ENCODE measurements at regions not wholly inside any gene's neighbourhood (a gene's known extent, or its start where the extent isn't known, plus 50 kb on each side); places are given as distances from the start of the nearest gene placed in this dataset.
A peak's percentile ranks its signal among the peaks of the same experiment; 100 is the strongest.

GRCh38 chr12:116346741-116347140, 69.2 kb upstream of the MED13L start:
- H3K36me3 ChIP-seq (replicated peaks; ENCODE audit: insufficient read depth, low read depth): no peaks in the 10 kb centered on the region
- H3K27ac ChIP-seq: no peak overlapping the region
- H3K27me3 ChIP-seq: no peaks in the 10 kb centered on the region
- no peak for TF ChIP-seq EZH2 (IDR thresholded peaks at IDR 0.05; ENCODE audit: borderline replicate concordance)
- no peak overlapping the region for H2AFZ ChIP-seq
- peak overlapping the region; percentile 33 for H3K4me2 ChIP-seq
- H3K9me2 ChIP-seq (replicated peaks; ENCODE audit: insufficient read depth): no peaks in the 10 kb centered on the region
- H3K9me3 ChIP-seq (ENCODE audit: low read depth): no peaks in the 10 kb centered on the region
- peak; percentile 53 for DNase-seq (ENCODE audit: low spot score)
- no peaks in the 10 kb centered on the region for H4K20me1 ChIP-seq (ENCODE audit: insufficient read depth, poor library complexity, severe bottlenecking)
- WGBS (ENCODE audit: low lambda C conversion rate, missing lambda C conversion rate): 51% methylated on average over 4 of the region's 4 CpGs
- no peaks in the 10 kb centered on the region for H3K79me2 ChIP-seq
- no peak overlapping the region for H3K4me3 ChIP-seq
- H3K4me1 ChIP-seq (ENCODE audit: insufficient read depth): peaks cover 13% of the 10 kb centered on the region

DNA sequence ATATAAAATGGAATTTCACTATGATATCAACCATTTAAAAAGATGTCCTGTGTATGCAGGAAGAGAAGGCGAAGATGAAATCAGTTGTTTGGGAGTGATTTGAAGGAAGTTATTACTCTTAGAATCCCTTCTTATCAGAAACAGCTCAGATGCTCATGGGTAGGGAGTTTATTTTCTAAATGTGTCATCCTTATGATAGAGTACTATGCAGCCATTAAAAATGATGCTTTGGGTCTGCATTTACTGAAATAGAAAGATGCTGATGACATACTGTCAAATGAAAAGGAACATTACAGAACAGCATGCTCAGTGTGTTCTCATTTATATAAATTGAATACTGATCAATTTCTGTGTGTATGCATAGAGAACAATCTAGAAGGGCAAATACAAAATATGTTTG, 69.8 kb upstream of the MED13L start:
- TF ChIP-seq EZH2 (IDR thresholded peaks at IDR 0.05; ENCODE audit: borderline replicate concordance) (no peak), EZH2phosphoT487 (IDR thresholded peaks at IDR 0.05; ENCODE audit: low read depth, severe bottlenecking, unreplicated experiment) (no peak), CTCF (IDR thresholded peaks at IDR 0.05; ENCODE audit: poor library complexity) (no peak)
- H3K79me2 ChIP-seq: no peaks in the 10 kb centered on the region
- no peak overlapping the region for H3K27ac ChIP-seq
- 92% methylated on average over 1 of the region's 1 CpG for WGBS (ENCODE audit: low lambda C conversion rate, missing lambda C conversion rate)
- no peak overlapping the region for H3K4me2 ChIP-seq
- no peaks in the 10 kb centered on the region for H3K9me3 ChIP-seq (ENCODE audit: low read depth)
- no peaks in the 10 kb centered on the region for H3K36me3 ChIP-seq (replicated peaks; ENCODE audit: insufficient read depth, low read depth)
- no peaks in the 10 kb centered on the region for H4K20me1 ChIP-seq (ENCODE audit: insufficient read depth, poor library complexity, severe bottlenecking)
- no peaks in the 10 kb centered on the region for H3K27me3 ChIP-seq
- no peaks in the 10 kb centered on the region for H3K9me2 ChIP-seq (replicated peaks; ENCODE audit: insufficient read depth)
- H2AFZ ChIP-seq: no peak overlapping the region
- no peak for DNase-seq (ENCODE audit: low spot score)
- H3K4me3 ChIP-seq: no peak overlapping the region
- H3K4me1 ChIP-seq (ENCODE audit: insufficient read depth): peaks cover 13% of the 10 kb centered on the region

DNA sequence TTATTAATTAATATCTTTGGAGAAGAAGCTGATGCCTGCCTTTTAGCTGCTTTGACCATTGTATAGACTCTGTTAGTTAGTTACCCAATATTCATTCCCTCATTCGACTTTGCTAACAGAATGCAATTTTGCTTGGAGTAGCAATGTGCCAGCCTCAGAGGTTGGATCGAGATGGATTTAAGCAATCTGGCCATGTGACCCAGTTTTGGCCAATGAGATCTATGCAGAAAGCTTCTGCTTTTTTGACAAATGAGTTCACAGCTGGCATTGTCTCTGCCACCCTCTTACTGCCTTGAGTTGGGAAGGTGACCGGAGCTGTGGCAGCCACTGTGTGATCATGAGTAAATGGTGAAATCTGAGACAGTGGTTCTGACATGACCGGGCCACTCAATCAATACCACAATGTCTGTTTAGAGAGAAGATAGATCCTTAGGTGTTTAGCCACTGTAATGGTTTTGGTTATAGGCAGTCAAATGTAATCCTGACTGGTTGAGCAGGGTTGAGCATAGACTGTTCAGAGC, 74.9 kb upstream of the MED13L start:
- TF ChIP-seq CTCF (IDR thresholded peaks at IDR 0.05; ENCODE audit: poor library complexity): no peak
- TF ChIP-seq EZH2 (IDR thresholded peaks at IDR 0.05; ENCODE audit: borderline replicate concordance): no peak
- no peak for TF ChIP-seq EZH2phosphoT487 (IDR thresholded peaks at IDR 0.05; ENCODE audit: low read depth, severe bottlenecking, unreplicated experiment)
- Histone ChIP-seq H4K20me1 (ENCODE audit: insufficient read depth, poor library complexity, severe bottlenecking) (no peaks in the 10 kb centered on the region), H3K9me3 (ENCODE audit: low read depth) (no peaks in the 10 kb centered on the region), H2AFZ (no peak overlapping the region), H3K36me3 (replicated peaks; ENCODE audit: insufficient read depth, low read depth) (no peaks in the 10 kb centered on the region), H3K4me3 (no peak overlapping the region), H3K27me3 (no peaks in the 10 kb centered on the region), H3K4me1 (ENCODE audit: insufficient read depth) (peaks cover 7% of the 10 kb centered on the region), H3K4me2 (no peak overlapping the region), H3K9me2 (replicated peaks; ENCODE audit: insufficient read depth) (no peaks in the 10 kb centered on the region), H3K79me2 (no peaks in the 10 kb centered on the region), H3K27ac (no peak overlapping the region)
- no peak for DNase-seq (ENCODE audit: low spot score)
- 87% methylated on average over 4 of the region's 4 CpGs for WGBS (ENCODE audit: low lambda C conversion rate, missing lambda C conversion rate)

- no peaks in the 10 kb centered on the region for H4K20me1 ChIP-seq (ENCODE audit: insufficient read depth, poor library complexity, severe bottlenecking)
- no peak overlapping the region for H3K4me2 ChIP-seq
- no peaks in the 10 kb centered on the region for H3K36me3 ChIP-seq (replicated peaks; ENCODE audit: insufficient read depth, low read depth)
- no peak for DNase-seq (ENCODE audit: low spot score)
- H3K79me2 ChIP-seq: no peaks in the 10 kb centered on the region
- no peak overlapping the region for H3K27ac ChIP-seq
- H3K4me1 ChIP-seq (ENCODE audit: insufficient read depth): peaks cover 11% of the 10 kb centered on the region
- H2AFZ ChIP-seq: no peak overlapping the region
- no peaks in the 10 kb centered on the region for H3K9me3 ChIP-seq (ENCODE audit: low read depth)
- H3K27me3 ChIP-seq: no peaks in the 10 kb centered on the region
- WGBS (ENCODE audit: low lambda C conversion rate, missing lambda C conversion rate): 86% methylated on average over 2 of the region's 2 CpGs
- TF ChIP-seq EZH2 (IDR thresholded peaks at IDR 0.05; ENCODE audit: borderline replicate concordance): no peak
- TF ChIP-seq EZH2phosphoT487 (IDR thresholded peaks at IDR 0.05; ENCODE audit: low read depth, severe bottlenecking, unreplicated experiment): no peak
- no peak for TF ChIP-seq CTCF (IDR thresholded peaks at IDR 0.05; ENCODE audit: poor library complexity)
- H3K4me3 ChIP-seq: no peak overlapping the region
- H3K9me2 ChIP-seq (replicated peaks; ENCODE audit: insufficient read depth): no peaks in the 10 kb centered on the region
Observed at GRCh38 chr12:116353958-116354357, 76.5 kb upstream of the MED13L start.

Data from hepatocyte (in vitro differentiated cells).